ENCODE measurements at regions not wholly inside any gene's neighbourhood (a gene's known extent, or its start where the extent isn't known, plus 50 kb on each side); places are given as distances from the start of the nearest gene placed in this dataset.

DNA sequence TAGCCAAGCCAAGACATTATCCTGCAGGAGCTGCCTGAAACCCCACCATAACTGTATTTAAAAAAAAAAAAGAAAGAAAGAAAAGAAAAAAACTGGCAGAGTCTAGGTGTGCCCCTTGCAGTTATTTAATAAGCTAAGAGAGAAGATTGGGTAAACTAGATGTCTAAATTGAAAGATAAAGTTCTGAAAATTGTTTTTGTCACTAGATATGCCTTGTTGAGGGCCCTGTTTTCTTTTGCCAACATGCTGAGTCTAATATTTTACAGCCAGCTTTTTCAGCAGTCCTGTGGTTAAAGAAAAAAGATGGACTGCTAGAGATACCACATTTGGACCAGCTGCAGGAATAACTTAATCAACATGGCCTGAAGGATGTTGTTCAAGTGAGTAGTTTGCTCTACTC lies 116.3 kb upstream of the TCF21 start:
- H3K36me3 ChIP-seq (ENCODE audit: insufficient read depth, low read length): no peaks in the 10 kb centered on the region
- no peaks in the 10 kb centered on the region for H4K20me1 ChIP-seq (ENCODE audit: insufficient read depth, low read length)
- H3K4me2 ChIP-seq (ENCODE audit: insufficient read depth, low read length): no peak overlapping the region
- no peak for DNase-seq (ENCODE audit: insufficient read length, low spot score, missing footprints)
- no peak overlapping the region for H2AFZ ChIP-seq (ENCODE audit: low read length)
- TF ChIP-seq, protein P1, sequence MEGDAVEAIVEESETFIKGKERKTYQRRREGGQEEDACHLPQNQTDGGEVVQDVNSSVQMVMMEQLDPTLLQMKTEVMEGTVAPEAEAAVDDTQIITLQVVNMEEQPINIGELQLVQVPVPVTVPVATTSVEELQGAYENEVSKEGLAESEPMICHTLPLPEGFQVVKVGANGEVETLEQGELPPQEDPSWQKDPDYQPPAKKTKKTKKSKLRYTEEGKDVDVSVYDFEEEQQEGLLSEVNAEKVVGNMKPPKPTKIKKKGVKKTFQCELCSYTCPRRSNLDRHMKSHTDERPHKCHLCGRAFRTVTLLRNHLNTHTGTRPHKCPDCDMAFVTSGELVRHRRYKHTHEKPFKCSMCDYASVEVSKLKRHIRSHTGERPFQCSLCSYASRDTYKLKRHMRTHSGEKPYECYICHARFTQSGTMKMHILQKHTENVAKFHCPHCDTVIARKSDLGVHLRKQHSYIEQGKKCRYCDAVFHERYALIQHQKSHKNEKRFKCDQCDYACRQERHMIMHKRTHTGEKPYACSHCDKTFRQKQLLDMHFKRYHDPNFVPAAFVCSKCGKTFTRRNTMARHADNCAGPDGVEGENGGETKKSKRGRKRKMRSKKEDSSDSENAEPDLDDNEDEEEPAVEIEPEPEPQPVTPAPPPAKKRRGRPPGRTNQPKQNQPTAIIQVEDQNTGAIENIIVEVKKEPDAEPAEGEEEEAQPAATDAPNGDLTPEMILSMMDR (IDR thresholded peaks at IDR 0.05; ENCODE audit: extremely low read depth, low read depth, low read length): no peak
- no peaks in the 10 kb centered on the region for H3K9me3 ChIP-seq (ENCODE audit: low read depth, low read length)
- H3K27me3 ChIP-seq (ENCODE audit: insufficient read depth, low read length): no peaks in the 10 kb centered on the region
- no peaks in the 10 kb centered on the region for H3K79me2 ChIP-seq (ENCODE audit: insufficient read depth, low read length)
- no peak overlapping the region for H3K27ac ChIP-seq (ENCODE audit: low read depth, low read length)
- H3K4me1 ChIP-seq (ENCODE audit: insufficient read depth, low read length): peaks cover 24% of the 10 kb centered on the region
- no peak overlapping the region for H3K4me3 ChIP-seq (ENCODE audit: insufficient read depth, low read length)

GRCh38 chr6:133773776-133774175 lies 115.1 kb upstream of the TCF21 start:
- H3K79me2 ChIP-seq (ENCODE audit: insufficient read depth, low read length): no peaks in the 10 kb centered on the region
- no peaks in the 10 kb centered on the region for H3K27me3 ChIP-seq (ENCODE audit: insufficient read depth, low read length)
- TF ChIP-seq, protein P1 (IDR thresholded peaks at IDR 0.05; ENCODE audit: extremely low read depth, low read depth, low read length): no peak
- H3K27ac ChIP-seq (ENCODE audit: low read depth, low read length): peak overlapping the region; percentile 58
- H3K36me3 ChIP-seq (ENCODE audit: insufficient read depth, low read length): no peaks in the 10 kb centered on the region
- H3K4me3 ChIP-seq (ENCODE audit: insufficient read depth, low read length): no peak overlapping the region
- H3K9me3 ChIP-seq (ENCODE audit: low read depth, low read length): no peaks in the 10 kb centered on the region
- H3K4me1 ChIP-seq (ENCODE audit: insufficient read depth, low read length): peaks cover 19% of the 10 kb centered on the region
- H3K4me2 ChIP-seq (ENCODE audit: insufficient read depth, low read length): no peak overlapping the region
- no peak for DNase-seq (ENCODE audit: insufficient read length, low spot score, missing footprints)
- peak overlapping the region; percentile 93 for H2AFZ ChIP-seq (ENCODE audit: low read length)
- H4K20me1 ChIP-seq (ENCODE audit: insufficient read depth, low read length): no peaks in the 10 kb centered on the region

DNA sequence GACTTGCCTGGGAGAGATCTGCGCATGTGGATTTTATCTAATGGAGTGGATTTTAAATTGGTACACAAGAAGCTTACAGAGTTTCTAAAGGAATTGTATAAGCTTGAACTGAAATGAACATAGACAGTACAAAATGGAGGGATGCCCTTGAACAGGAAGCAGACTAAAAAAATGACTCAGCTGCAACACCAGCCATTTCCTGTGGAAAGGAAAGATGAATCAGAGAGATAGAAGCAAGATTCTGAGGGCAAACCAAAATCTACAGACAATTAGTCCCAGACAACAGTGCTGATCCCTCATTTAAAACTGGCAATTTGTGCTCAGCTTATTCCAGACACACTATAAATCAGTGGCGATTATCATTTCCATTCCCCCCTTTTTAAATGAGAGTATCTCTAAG lies 114.6 kb upstream of the TCF21 start:
- DNase-seq (ENCODE audit: insufficient read length, low spot score, missing footprints): peak; percentile 81
- no peaks in the 10 kb centered on the region for H3K9me3 ChIP-seq (ENCODE audit: low read depth, low read length)
- H3K36me3 ChIP-seq (ENCODE audit: insufficient read depth, low read length): no peaks in the 10 kb centered on the region
- H2AFZ ChIP-seq (ENCODE audit: low read length): peak overlapping the region; percentile 93
- peak overlapping the region; percentile 58 for H3K27ac ChIP-seq (ENCODE audit: low read depth, low read length)
- no peaks in the 10 kb centered on the region for H4K20me1 ChIP-seq (ENCODE audit: insufficient read depth, low read length)
- peaks cover 20% of the 10 kb centered on the region for H3K4me1 ChIP-seq (ENCODE audit: insufficient read depth, low read length)
- H3K27me3 ChIP-seq (ENCODE audit: insufficient read depth, low read length): no peaks in the 10 kb centered on the region
- no peak overlapping the region for H3K4me3 ChIP-seq (ENCODE audit: insufficient read depth, low read length)
- H3K79me2 ChIP-seq (ENCODE audit: insufficient read depth, low read length): no peaks in the 10 kb centered on the region
- no peak overlapping the region for H3K4me2 ChIP-seq (ENCODE audit: insufficient read depth, low read length)
- TF ChIP-seq, protein P1 (IDR thresholded peaks at IDR 0.05; ENCODE audit: extremely low read depth, low read depth, low read length): no peak

DNA sequence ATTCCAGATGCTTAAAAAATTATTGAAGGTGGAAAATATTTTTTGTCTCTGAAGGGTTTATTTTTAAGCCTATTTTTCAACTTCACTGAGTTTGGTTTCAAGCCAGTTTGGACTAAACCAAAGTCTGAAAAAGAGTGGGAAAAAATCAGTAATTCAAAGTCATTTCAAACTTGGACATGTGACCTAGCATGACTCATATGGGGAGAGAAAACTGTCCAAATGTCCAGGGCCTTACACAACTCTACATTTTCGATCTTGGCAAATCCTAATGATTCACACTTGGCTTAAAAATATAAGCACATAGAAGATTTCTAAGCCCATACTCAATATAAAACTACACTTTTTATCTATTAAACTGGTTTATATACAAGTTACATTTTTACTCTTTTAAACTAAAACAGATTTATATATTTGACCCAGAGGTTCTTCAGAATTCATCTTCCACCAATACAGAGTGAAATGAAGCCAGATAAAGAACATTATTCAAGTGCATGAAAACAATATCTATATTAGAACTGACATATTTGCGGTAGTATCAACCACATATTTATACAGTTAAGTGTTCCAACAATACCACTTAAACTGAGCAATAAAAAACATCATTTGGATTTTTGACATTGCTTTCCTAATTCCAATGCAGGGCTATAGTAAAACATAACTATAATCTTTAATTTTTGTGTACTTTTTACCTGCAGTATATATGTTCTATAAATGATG lies 110.3 kb upstream of the TCF21 start:
- Histone ChIP-seq H3K9me3 (ENCODE audit: low read depth, low read length) (no peaks in the 10 kb centered on the region), H3K79me2 (ENCODE audit: insufficient read depth, low read length) (no peaks in the 10 kb centered on the region), H3K27ac (ENCODE audit: low read depth, low read length) (peak overlapping the region; percentile 52), H4K20me1 (ENCODE audit: insufficient read depth, low read length) (no peaks in the 10 kb centered on the region), H3K4me2 (ENCODE audit: insufficient read depth, low read length) (peak overlapping the region; percentile 60), H3K36me3 (ENCODE audit: insufficient read depth, low read length) (no peaks in the 10 kb centered on the region), H3K4me3 (ENCODE audit: insufficient read depth, low read length) (no peak overlapping the region), H2AFZ (ENCODE audit: low read length) (no peak overlapping the region), H3K4me1 (ENCODE audit: insufficient read depth, low read length) (peaks cover 20% of the 10 kb centered on the region), H3K27me3 (ENCODE audit: insufficient read depth, low read length) (no peaks in the 10 kb centered on the region)
- TF ChIP-seq, protein P1 (IDR thresholded peaks at IDR 0.05; ENCODE audit: extremely low read depth, low read depth, low read length): no peak
- DNase-seq (ENCODE audit: insufficient read length, low spot score, missing footprints): no peak
